Panc1 (cell line): ENCODE measurements at regions not wholly inside any gene's neighbourhood (a gene's known extent, or its start where the extent isn't known, plus 50 kb on each side); places are given as distances from the start of the nearest gene placed in this dataset.

Experiments
- ATAC-seq: fragments of 200-7000 bp; cut with Tn5 transposase; 2 replicates; pipeline ENCODE4 v1.9.1; 2020; ENCODE audit warnings: mild to moderate bottlenecking, moderate library complexity
- BruUV-seq: library from RNA; stranded (reverse); fragments of 400-500 nt; replicated peaks from 2 replicates; lab custom pipeline; 2021; lab: Mats Ljungman, UMichigan
- CTCF ChIA-PET: fragments of 300-600 bp; sonication (Branson Sonifier 250); formaldehyde crosslinking; loops from one replicate; lab custom pipeline; 2022; ENCODE audit warnings: antibody characterized with exemption; lab: Charles Lee
- POLR2A ChIA-PET: fragments of 300-600 bp; sonication (Branson Sonifier 250); formaldehyde crosslinking; loops from one replicate; lab custom pipeline; 2022; ENCODE audit warnings: antibody characterized with exemption; lab: Charles Lee
- DNase-seq: peaks from one replicate; pipeline ENCODE4 v3.0.0-alpha.2; 2010; ENCODE audit warnings: low read depth, low spot score
- H3K27ac ChIP-seq: 2 replicates; pipeline ENCODE4 v1.5.1; 2011; ENCODE audit warnings: mild to moderate bottlenecking, low read length, inconsistent platforms
- H3K27me3 ChIP-seq: fragments of 200-500 bp; sonication (Bioruptor generic); 2 replicates; pipeline ENCODE4 v1.6.0; 2014; ENCODE audit warnings: low read length, inconsistent platforms; ENCODE audit not compliant: control insufficient read depth, insufficient read depth
- H3K36me3 ChIP-seq: fragments of 200-500 bp; sonication (Bioruptor generic); 2 replicates; pipeline ENCODE4 v1.5.1; 2014; ENCODE audit warnings: inconsistent platforms, mild to moderate bottlenecking, low read length, moderate library complexity; ENCODE audit not compliant: control insufficient read depth, insufficient read depth
- H3K4me1 ChIP-seq: 2 replicates; pipeline ENCODE4 v1.5.1; 2011; ENCODE audit warnings: inconsistent platforms, mild to moderate bottlenecking, low read length, moderate library complexity; ENCODE audit not compliant: control insufficient read depth, insufficient read depth
- H3K4me3 ChIP-seq, 2 experiments: 2 replicates each; pipeline ENCODE4 v1.5.1; 2011 to 2012; ENCODE audit warnings: low read depth in 2 of 2, low read length in 2 of 2, mild to moderate bottlenecking in 2 of 2, inconsistent platforms in 1 of 2, moderate library complexity in 1 of 2
- H3K9me3 ChIP-seq: fragments of 200-500 bp; sonication (Bioruptor generic); 2 replicates; pipeline ENCODE4 v1.5.1; 2014; ENCODE audit warnings: low read depth, mild to moderate bottlenecking, inconsistent platforms, low read length, moderate library complexity; ENCODE audit not compliant: control insufficient read depth, insufficient read depth
- CTCF ChIP-seq: fragments of 450-650 bp; IDR thresholded peaks from 2 replicates; pipeline ENCODE4 v1.5.1; 2017; ENCODE audit warnings: mild to moderate bottlenecking
- POLR2AphosphoS5 ChIP-seq: IDR thresholded peaks from 2 replicates; pipeline ENCODE4 v1.6.1; 2012; ENCODE audit warnings: mild to moderate bottlenecking, low read depth, low read length, moderate library complexity
- REST ChIP-seq, 2 experiments: IDR thresholded peaks; 2 replicates each; pipeline ENCODE4 v1.6.1; 2011 to 2012; ENCODE audit warnings: low read depth in 2 of 2, control low read depth in 1 of 2, low read length in 1 of 2, mild to moderate bottlenecking in 1 of 2, moderate library complexity in 1 of 2; ENCODE audit not compliant: insufficient read depth in 1 of 2
- SIN3A ChIP-seq: IDR thresholded peaks from 2 replicates; pipeline ENCODE4 v1.6.1; 2012; ENCODE audit warnings: low read depth, mild to moderate bottlenecking, low read length, moderate library complexity, borderline replicate concordance; ENCODE audit not compliant: insufficient read depth
- TCF7L2 ChIP-seq: IDR thresholded peaks from 2 replicates; pipeline ENCODE4 v1.6.1; 2011; ENCODE audit warnings: mild to moderate bottlenecking, low read depth, low read length, inconsistent platforms
- in situ Hi-C: cut with HindIII; loops from 2 replicates; pipeline ENCODE4 v1.10.0; 2016; ENCODE audit warnings: low sequenced_read_pairs, low pct_unique_long_range_greater_than_20kb
- intact Hi-C: fragments of 100-400 bp; cut with micrococcal nuclease; formaldehyde crosslinking; loops from one replicate; pipeline ENCODE4 v1.10.0; 2022; ENCODE audit not compliant: unreplicated experiment

GRCh38 chr13:37418490-37418889 lies 180.1 kb downstream of the POSTN start:
- CTCF ChIA-PET, result no interaction called here
- no peaks in the 10 kb centered on the region for H3K9me3 ChIP-seq
- in situ Hi-C loops (no loop called here), intact Hi-C loops (no loop called here)
- no peak overlapping the region for H3K4me3 ChIP-seq
- no peaks in the 10 kb centered on the region for H3K36me3 ChIP-seq
- no peak for DNase-seq
- H3K27me3 ChIP-seq, result no peaks in the 10 kb centered on the region
- BruUV-seq, result no TSS peak
- no peak overlapping the region for H3K27ac ChIP-seq
- TF ChIP-seq TCF7L2 (no peak), REST (IDR thresholded peaks at IDR 0.05; ENCODE audit: insufficient read depth in 1 of 2, low read depth in 2 of 2, low read length in 1 of 2) (no peak), SIN3A (no peak)
- POLR2A ChIA-PET, result no interaction called here
- H3K4me1 ChIP-seq, result no peaks in the 10 kb centered on the region
- ATAC-seq, result no peak

GRCh38 chr13:37417060-37417441 lies 181.5 kb downstream of the POSTN start:
- in situ Hi-C loops, result no loop called here
- intact Hi-C loops, result no loop called here

More at GRCh38 chr13:37417060-37417441, 181.5 kb downstream of the POSTN start:
- BruUV-seq, result no TSS peak
- H3K9me3 ChIP-seq, result no peaks in the 10 kb centered on the region
- no peak for DNase-seq
- TF ChIP-seq CTCF, result no peak
- no peak for TF ChIP-seq TCF7L2
- TF ChIP-seq SIN3A, result no peak
- no peak for TF ChIP-seq POLR2AphosphoS5
- TF ChIP-seq REST (IDR thresholded peaks at IDR 0.05; ENCODE audit: insufficient read depth in 1 of 2, low read depth in 2 of 2, low read length in 1 of 2), result no peak
- CTCF ChIA-PET, result no interaction called here
- H3K27ac ChIP-seq, result no peak overlapping the region
- H3K4me3 ChIP-seq, result no peak overlapping the region
- POLR2A ChIA-PET, result no interaction called here
- no peaks in the 10 kb centered on the region for H3K4me1 ChIP-seq
- H3K36me3 ChIP-seq, result no peaks in the 10 kb centered on the region
- no peak for ATAC-seq
- no peaks in the 10 kb centered on the region for H3K27me3 ChIP-seq
